Pancreas (tissue), 10 donors: ENCODE measurements at regions not wholly inside any gene's neighbourhood (a gene's known extent, or its start where the extent isn't known, plus 50 kb on each side); places are given as distances from the start of the nearest gene placed in this dataset.

Source experiments
- ATAC-seq, 4 donors: fragments of 200-7000 bp; cut with Tn5 transposase; one replicate each; pipeline versions ENCODE4 v1.8.0 to v1.9.1; 2020; ENCODE audit warnings: mild to moderate bottlenecking in 4 of 4, moderate library complexity in 4 of 4
- DNase-seq, 6 donors: peaks; one replicate each; pipeline ENCODE4 v3.0.0-alpha.2; 2020
- FAIRE-seq: peaks from 2 replicates; lab custom pipeline; 2012; peaks lifted over from hg19 to GRCh38; lab: Jason Lieb, UNC
- H3K27ac ChIP-seq, 4 donors: fragments of 200-600 bp; sonication (generic); 1 replicate in 3 of 4; 2 replicates in 1 of 4; pipeline versions ENCODE4 v1.5.0 to v1.8.0; 2020
- H3K27me3 ChIP-seq, 4 donors: fragments of 200-600 bp; one replicate each; pipeline ENCODE4 v1.8.0; 2021
- H3K36me3 ChIP-seq, 3 donors: fragments of 200-600 bp; sonication (generic) in 1 of 3; one replicate each; pipeline versions ENCODE4 v1.5.0 to v1.8.0; 2020 to 2021
- H3K4me1 ChIP-seq, 3 donors: fragments of 200-600 bp; one replicate each; pipeline ENCODE4 v1.8.0; 2021
- H3K4me3 ChIP-seq, 4 donors: fragments of 200-600 bp; sonication (generic) in 2 of 4; one replicate each; pipeline versions ENCODE4 v1.5.0 to v1.8.0; 2020 to 2021
- H3K9me3 ChIP-seq, 4 donors: fragments of 200-600 bp; one replicate each; pipeline ENCODE4 v1.8.0; 2021
- CTCF ChIP-seq, 4 donors: fragments of 200-600 bp; sonication (generic) in 3 of 4; IDR thresholded peaks; one replicate each; pipeline versions ENCODE4 v1.5.0 to v1.8.0; 2021; ENCODE audit warnings: antibody characterized with exemption in 4 of 4
- WGBS, 2 donors: extraction: QIAGEN DNeasy Blood & Tissue Kit; methylation state at CpG; one replicate each; pipeline ENCODE4 v1.1.7; 2013; 5-methylcytosine and 5-hydroxymethylcytosine counted together
- intact Hi-C, 3 donors: fragments of 100-400 bp; cut with DNase I; formaldehyde crosslinking; loops; one replicate each; pipeline versions ENCODE4 v1.11.1 to v1.14.2; 2022
- donor health status: healthy with polysubstance abuse.
- donor health status: DM: no; HTN: no; CAD: no; lungs with moderate emphysema.
- donor health status: DM: no; HTN: no; CAD: no.
- donor health status: control.
- donor health status: control.
- donor health status: Bipolar disorder and iron deficiency.
- donor health status: DM: yes; HTN: yes; CAD: no.
- donor health status: DM: no; HTN: no; CAD: no.
- donor health status: DM: no; HTN: no; CAD: no.
- donor health status: DM: yes; HTN: yes; CAD: no.

GRCh38 chr7:23968791-23969190 lies 258.8 kb downstream of the STK31 start:
- no peaks in the 10 kb centered on the region for H3K27me3 ChIP-seq
- FAIRE-seq (no peak), ATAC-seq (no peak), DNase-seq (no peak)
- no peak overlapping the region for H3K4me3 ChIP-seq
- H3K4me1 ChIP-seq, result no peaks in the 10 kb centered on the region
- H3K27ac ChIP-seq, result no peak overlapping the region
- intact Hi-C loops, result no loop called here
- no peaks in the 10 kb centered on the region for H3K36me3 ChIP-seq
- no peak for TF ChIP-seq CTCF (IDR thresholded peaks at IDR 0.05)
- H3K9me3 ChIP-seq, result no peaks in the 10 kb centered on the region
- WGBS, 2 donors, result 47% methylated on average over 2 of the region's 2 CpGs

GRCh38 chr7:23969443-23969842 lies 259.4 kb downstream of the STK31 start:
- DNase-seq (no peak), ATAC-seq (no peak), FAIRE-seq (no peak)
- no peak for TF ChIP-seq CTCF (IDR thresholded peaks at IDR 0.05)
- intact Hi-C loops, result no loop called here
- WGBS, 2 donors, result 29 to 31% methylated on average over 3 of the region's 3 CpGs
- no peak overlapping the region for H3K4me3 ChIP-seq
- H3K4me1 ChIP-seq, result no peaks in the 10 kb centered on the region
- no peaks in the 10 kb centered on the region for H3K27me3 ChIP-seq
- no peaks in the 10 kb centered on the region for H3K36me3 ChIP-seq
- H3K27ac ChIP-seq, result no peak overlapping the region
- no peaks in the 10 kb centered on the region for H3K9me3 ChIP-seq

GRCh38 chr7:23970193-23970592 lies 260.2 kb downstream of the STK31 start:
- no peak overlapping the region for H3K4me3 ChIP-seq
- 71 to 73% methylated on average over 2 of the region's 2 CpGs for WGBS, 2 donors
- FAIRE-seq, result no peak
- H3K9me3 ChIP-seq, result no peaks in the 10 kb centered on the region
- no peak for ATAC-seq
- H3K4me1 ChIP-seq, result no peaks in the 10 kb centered on the region
- no peaks in the 10 kb centered on the region for H3K36me3 ChIP-seq
- intact Hi-C loops, result no loop called here
- no peak overlapping the region for H3K27ac ChIP-seq
- no peak for DNase-seq
- TF ChIP-seq CTCF (IDR thresholded peaks at IDR 0.05), result no peak
- no peaks in the 10 kb centered on the region for H3K27me3 ChIP-seq

- no peak for FAIRE-seq
- no peaks in the 10 kb centered on the region for H3K9me3 ChIP-seq
- H3K27me3 ChIP-seq, result no peaks in the 10 kb centered on the region
- H3K36me3 ChIP-seq, result no peaks in the 10 kb centered on the region
- no peak overlapping the region for H3K4me3 ChIP-seq
- ATAC-seq, result no peak
- 69 to 77% methylated on average over 3 of the region's 3 CpGs for WGBS, 2 donors
- no peak overlapping the region for H3K27ac ChIP-seq
- DNase-seq, result no peak
- no peak for TF ChIP-seq CTCF (IDR thresholded peaks at IDR 0.05)
- intact Hi-C loops, result no loop called here
- H3K4me1 ChIP-seq, result no peaks in the 10 kb centered on the region
These were observed 261.0 kb downstream of the STK31 start for GRCh38 chr7:23971031-23971430.

- Histone ChIP-seq H3K36me3 (no peaks in the 10 kb centered on the region), H3K27ac (no peak overlapping the region), H3K4me1 (no peaks in the 10 kb centered on the region), H3K9me3 (no peaks in the 10 kb centered on the region), H3K4me3 (no peak overlapping the region), H3K27me3 (no peaks in the 10 kb centered on the region)
- FAIRE-seq (no peak), DNase-seq (no peak), ATAC-seq (no peak)
- WGBS, 2 donors, result 85 to 91% methylated on average over 3 of the region's 3 CpGs
- intact Hi-C loops, result no loop called here
- no peak for TF ChIP-seq CTCF (IDR thresholded peaks at IDR 0.05)
These were observed 262.0 kb downstream of the STK31 start for GRCh38 chr7:23972057-23972456.
